AML-193 (cell line): ENCODE measurements at regions not wholly inside any gene's neighbourhood (a gene's known extent, or its start where the extent isn't known, plus 50 kb on each side); places are given as distances from the start of the nearest gene placed in this dataset.
A peak's percentile ranks its signal among the peaks of the same experiment; 100 is the strongest.

Source experiments
- DNase-seq, 2 experiments: peaks; one replicate each; lab custom pipeline; 2025; lab: John Stamatoyannopoulos, UW

GRCh38 chr14:73800970-73801515 lies 50.6 kb upstream of the PTGR2 start:
- DNase-seq = no peak

DNA sequence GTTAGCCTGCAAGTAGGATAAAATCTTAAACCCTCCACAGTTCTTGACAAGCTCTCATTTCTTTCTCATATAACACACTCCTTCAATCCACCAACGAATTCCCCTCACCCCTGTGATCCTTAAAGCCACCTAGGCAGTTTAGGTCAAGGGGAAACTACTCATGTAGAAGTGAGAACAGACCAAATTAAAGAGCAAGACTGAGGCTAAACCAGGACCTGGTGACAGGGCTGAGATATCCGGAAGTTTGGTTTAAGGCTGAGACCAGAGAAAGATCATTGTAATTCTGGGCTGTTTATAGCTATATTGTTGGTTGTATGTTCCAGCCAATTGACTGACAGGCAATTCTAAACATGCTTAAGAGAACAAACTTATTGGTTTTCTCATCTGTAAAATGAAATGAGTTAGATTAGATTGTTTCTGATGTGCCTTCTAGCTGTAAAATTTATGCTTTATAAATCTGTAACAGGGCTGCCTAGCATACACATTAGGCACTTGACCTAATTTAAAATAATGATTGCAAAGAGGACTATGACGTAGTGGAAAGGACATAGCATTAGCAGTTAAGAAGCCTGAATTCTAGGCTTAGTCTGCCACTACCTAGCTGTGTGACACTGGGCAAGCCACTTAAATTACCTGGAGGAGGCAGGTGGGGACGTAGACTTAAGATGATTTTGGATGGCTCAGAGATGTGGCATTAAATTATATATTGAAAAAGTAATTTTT lies 53.9 kb upstream of the PTGR2 start:
- DNase-seq = no peak

DNA sequence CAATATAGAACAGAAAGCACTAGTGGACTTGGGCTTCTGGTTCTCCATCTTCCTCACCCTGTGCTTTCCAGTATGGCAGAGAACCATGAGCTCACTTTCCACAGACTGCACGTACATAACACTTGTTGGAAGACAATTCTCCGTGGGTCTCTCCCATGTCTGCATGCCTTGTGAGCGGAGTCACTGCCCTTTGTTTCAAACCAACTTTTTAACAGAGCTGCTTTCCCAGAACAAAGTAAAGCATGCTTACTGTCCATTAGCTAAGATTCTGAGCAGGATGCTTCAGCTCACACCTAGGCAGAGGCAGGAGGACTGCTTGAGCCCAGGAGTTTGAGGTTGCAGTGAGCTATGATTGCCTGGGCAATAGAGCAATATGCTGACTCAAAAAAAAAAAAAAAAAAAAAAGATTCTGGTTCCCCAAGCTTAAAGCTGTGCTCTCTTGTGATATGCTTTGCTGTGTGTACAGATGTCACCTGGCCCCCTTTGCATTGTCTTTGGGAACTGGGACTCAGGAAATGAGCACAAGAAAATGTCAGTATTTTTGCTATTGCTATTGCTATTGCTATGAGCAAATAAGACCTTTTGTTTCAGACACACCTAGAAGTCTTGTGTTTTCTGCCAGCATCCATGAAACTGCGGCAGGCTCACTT lies 54.6 kb upstream of the PTGR2 start:
- DNase-seq = no peak

- DNase-seq = no peak
Measured at GRCh38 chr14:73796415-73796814, 55.2 kb upstream of the PTGR2 start.

GRCh38 chr14:73795974-73796373 lies 55.7 kb upstream of the PTGR2 start:
- no peak for DNase-seq

- DNase-seq = no peak
Measured at GRCh38 chr14:73795466-73795865, 56.2 kb upstream of the PTGR2 start.

DNA sequence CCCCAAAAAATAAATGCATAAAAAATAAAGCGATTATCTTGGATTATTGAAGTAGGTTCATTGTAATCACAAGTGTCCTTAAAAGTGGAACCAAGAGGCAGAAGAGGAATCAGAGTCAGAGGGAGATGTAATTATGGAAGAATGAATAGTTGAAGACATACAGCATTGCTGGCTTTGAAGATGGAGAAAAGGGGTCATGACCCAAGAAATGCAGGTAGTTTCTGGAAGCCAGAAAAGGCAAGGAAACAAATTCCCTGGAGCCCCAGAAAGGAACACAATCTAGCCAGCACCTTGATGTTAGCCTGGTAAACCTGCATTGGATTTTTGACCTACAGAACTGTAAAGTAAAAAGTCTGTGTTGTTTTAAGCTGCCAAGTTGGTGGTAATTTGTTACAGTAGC lies 57.5 kb upstream of the PTGR2 start:
- DNase-seq = no peak

DNA sequence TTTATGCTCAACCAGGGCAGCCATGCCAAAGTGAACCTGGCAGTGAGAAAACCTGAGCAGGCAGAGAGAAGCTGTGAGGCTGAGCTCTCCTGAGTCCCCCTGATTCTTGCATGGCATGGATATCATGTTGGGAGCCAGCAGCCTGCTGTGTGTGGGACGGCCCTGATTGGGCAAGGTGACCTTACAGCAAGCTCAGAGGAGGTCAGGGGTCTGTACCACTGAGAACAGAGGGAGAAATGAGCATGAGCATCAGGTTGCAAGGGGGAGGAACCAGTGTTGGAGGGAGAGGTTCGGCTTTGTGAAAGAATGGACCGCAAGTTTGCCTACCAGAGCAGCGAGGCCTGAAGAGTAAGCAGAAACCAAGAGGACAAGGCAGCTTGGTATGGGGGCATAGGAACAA lies 59.1 kb upstream of the PTGR2 start:
- no peak for DNase-seq

DNA sequence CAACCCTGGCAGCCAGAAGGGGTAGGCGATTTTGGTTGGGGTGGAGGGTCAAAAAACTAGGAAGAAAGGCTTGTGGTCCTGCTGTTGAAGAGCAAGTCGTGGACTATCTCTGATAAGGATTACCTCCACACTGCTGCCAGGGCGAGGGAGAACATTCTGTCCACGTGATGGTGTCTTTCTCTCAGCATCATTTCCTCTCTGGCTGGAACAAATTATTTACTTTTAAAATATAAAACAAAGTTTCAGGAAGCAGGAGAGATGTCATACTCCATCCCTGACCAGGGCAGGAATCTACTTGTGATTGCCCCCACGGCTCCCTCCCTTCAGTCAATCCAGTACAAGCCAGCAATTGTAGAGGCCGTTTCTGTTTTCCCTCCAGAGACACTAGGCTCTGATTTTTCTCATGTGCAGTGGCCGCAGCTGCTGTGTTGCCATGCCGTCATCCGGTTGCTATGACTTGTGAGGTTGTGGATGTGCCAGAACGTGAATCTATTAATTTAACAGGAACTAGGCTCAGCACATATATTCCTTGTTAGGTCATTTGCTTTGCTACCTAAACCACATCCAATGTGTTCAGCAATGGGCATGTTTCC lies 61.5 kb upstream of the PTGR2 start:
- no peak for DNase-seq

DNA sequence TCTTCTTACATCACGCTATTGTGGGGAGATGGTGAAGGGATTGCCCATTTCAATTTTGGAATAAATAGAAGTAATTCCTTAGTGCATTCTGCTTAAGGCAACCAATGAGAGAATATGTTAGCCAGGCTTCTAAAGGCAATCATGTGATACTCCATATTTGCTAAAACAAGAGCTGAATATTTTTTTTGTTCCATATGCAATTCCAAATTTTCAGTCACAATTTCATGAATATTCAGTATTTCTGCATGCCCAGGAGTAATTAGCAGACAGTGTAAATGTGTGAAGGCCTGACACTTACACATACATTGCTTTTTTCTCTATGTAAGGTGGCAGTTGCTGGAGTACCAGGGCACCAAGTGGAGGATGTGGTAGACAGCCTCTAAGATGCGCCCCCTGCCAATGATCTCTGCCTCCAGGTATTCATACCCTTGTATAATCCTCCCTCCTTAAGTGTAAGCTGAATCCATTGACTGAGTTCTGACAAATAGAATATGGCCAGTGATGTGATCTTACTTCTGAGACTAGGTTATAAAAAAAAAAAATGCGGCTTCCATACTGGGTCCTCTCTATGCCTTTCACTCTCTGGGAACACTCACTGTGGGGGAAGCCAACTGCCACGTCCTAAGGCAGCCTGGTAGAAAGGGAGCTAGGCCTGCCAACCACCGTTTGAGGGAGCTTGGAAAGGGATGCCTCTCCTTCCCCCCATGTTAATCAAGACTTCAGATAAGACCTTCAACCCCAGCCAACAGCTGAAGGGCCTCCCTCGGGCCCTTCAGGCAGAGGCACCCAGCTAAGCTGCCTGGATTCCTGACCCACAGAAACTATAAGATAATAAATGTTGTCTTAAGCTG lies 62.7 kb upstream of the PTGR2 start:
- DNase-seq = no peak

GRCh38 chr14:73788317-73788598 lies 63.4 kb upstream of the PTGR2 start:
- no peak for DNase-seq

DNA sequence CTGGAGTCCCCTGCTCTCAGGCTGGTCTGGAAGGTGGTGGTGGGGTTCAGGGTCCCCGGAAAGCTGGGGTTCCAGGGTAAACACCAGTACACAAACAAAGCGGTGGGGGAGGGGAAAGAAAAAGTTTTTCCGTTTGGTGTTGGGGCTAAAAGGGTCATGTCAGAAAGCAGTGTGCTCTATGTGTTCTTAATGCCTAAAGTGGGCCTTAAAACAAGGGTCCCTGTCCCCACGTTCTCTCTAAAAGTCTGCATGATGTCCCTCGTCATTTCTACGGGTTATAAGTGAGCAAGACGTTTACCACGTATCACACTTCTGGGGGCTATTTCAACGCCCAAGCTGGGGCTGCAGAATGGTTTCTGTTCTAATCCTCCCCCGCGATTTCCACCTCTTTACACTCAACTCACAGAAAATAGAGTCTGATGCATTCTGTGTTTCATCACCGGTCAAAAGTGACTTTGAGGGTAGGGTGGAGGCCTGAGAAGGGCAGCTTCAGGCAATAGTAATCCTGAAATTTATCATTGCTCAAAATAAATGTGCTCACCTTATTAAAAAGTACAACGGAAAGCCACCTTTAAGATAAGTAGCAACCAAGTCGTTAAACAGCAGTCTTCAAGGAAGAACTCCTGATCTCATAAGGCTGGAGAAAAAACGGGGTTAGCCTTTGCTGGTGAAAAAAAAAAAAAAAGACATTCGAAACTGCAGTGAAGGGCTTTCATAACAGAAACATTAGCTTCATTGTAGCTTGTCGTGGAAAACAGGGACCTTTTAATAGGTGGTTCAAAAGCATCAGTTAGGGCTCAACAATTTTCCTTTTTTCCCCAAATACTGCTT lies 63.9 kb upstream of the PTGR2 start:
- DNase-seq = no peak

DNA sequence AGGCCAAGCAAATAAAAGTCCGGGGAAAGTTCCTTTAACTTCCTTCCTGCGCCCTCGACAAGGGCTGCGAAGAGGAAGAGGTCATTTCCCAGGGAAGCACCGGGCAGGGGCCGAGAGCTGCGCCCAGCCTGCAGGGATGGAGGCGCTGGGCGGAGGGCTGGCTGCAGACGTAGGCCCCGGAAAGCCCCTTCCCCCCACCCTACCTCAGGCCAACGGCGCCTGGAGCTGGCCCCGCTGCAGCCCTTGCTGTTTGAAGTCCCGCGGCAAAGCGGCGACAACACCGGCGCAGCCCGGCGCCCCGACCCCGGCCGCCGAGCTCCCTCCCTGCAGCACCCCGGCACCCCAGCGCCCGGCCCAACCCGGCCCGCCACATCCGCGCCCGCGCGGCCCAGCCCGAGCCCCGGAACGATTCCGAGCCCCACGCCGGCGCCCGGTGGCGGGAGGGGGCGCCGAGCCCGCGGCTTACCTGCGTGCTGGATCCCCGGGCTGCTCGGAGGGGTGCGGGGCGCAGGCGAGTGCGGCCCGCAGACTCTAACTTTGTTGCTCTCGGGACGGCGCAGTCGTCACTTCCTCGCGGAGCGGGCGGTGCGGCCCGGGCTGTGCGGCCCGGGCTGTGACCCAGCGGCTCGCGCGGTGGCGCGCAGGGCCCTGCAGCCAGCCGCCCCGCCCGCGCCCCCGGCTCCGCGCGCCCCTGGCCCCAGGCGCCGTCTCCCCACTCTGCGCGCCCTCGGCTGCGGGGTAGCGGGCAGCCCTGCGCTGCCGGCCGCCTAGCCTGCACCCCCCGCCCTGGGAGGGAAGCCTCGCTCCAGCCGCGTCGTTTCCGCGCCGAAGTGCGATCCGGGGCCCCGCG lies 64.8 kb upstream of the PTGR2 start:
- DNase-seq = peak; percentile 20 to 22

DNA sequence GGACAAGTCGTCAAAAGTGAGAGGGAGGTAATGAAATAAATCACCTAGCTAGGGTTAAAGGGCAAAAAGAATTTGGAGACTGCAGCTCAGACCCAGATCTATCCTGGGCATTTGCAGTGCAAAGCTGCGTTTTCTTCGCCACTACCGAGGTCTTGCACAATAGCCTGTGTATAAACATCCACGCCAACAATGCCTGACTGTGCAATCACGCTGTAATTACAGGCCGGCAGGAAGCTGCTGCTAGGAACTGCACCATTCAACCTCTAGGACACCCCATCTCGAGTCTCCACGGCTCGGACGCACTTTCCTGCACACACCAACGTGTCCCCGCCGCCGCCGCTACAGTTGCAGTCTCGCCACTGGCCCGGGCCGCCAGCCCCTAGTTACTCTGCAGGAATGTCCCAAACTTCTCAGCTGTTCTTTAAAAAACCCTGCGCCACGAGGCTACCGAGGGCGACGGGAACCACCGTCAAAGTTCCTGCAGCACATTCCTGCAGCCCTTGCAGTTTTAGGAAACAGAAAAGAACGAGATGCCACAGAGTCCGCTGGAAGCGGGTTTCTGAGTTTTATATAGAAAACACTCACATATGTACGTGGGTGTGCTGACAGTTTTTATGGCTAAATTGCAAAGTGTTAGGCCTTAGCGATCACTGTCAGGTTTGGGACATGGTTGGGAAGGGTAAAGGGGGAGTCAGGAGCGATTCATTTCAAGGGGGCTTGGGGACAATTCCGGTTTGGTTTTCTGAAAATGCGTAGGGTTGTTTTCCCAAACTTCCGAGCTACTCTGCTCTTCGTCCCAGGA lies 65.6 kb upstream of the PTGR2 start:
- peak; percentile 93 to 95 for DNase-seq

- DNase-seq = no peak
Measured at GRCh38 chr14:73785336-73785833, 66.2 kb upstream of the PTGR2 start.

DNA sequence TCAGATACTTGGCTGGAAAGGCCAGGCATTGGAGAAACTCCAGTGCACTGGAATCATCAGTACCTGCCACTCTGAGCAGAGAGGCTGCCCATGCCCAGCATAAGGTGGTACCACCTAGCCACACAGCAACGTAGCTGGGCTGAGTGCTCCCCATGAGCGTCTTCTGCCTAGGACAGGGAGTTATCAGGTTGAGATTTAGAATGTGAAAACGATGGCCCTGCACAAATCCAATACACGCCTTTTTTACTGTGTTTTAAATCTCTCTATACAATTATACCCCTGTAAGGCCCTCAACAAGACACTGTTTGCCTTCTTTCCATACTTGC lies 66.7 kb upstream of the PTGR2 start:
- no peak for DNase-seq

DNA sequence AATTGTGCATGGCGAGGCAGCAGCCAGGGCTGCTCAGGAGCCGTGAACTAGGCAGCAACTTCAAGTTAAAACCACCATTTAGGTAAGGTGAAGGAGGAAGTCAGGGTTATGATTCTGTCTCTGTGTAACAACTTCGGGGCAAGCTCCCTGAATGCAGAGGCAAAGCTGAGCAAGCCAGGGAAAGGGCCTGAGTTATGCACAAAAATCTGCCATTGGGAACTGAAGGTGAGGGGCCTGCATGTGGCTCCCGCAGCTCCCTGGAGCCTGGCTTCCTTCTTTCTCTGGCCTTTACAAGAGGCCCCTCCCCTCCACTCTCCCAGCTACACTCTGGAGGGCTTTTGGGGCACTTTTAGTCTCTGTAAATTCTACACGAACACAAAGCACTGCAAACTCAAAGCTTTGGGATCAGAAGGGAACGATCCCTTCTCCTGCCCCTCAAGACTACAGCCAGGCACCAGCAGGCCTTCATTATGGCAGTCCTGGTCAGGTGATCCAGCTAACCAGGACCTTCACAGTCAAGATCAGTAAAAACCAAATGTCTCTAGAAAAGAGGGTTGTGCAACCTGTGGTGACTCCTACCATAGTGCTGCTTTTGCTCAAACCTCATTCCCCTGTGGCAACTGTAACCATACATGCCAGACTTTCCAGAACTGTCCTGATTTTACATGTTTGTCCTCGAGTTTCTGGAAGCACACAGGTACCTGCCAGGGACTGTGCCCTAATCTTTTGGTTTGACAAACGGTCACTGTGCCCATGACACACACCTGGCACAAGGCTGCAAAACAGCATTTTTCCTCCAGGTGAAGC lies 67.2 kb upstream of the PTGR2 start:
- peak; percentile 69 to 74 for DNase-seq

DNA sequence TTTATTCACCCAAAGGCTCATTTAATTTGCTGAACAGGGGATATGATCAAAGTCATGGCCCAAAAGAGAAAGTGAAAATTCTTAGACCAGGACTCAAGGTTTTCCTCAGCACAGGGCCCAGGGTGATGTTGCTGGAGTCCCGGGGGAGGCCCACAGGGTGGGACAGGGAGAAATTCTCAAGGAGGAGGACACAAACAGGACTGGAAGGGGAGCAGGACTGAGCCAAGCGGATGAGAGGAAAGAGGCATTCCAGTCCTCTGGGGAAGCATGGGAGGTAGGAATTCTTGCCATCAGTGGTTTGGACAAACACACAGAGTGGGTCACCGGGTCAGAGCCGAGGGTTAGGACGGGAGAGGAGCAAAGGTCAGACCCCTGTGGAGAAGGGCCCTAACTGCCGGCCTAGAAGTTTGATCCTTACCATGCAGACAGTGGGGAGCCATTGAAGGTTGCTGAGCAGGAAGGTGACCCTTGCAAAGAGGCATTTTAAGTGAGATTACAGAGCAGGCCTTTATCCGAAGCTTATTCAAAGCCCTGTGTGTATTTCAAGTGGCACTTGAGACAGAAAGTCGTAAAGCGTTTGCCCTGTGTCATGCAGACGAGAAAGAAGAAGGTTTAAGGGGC lies 68.4 kb upstream of the PTGR2 start:
- DNase-seq = no peak
